ENCODE measurements at regions not wholly inside any gene's neighbourhood (a gene's known extent, or its start where the extent isn't known, plus 50 kb on each side); places are given as distances from the start of the nearest gene placed in this dataset.

- TF ChIP-seq, protein P1, sequence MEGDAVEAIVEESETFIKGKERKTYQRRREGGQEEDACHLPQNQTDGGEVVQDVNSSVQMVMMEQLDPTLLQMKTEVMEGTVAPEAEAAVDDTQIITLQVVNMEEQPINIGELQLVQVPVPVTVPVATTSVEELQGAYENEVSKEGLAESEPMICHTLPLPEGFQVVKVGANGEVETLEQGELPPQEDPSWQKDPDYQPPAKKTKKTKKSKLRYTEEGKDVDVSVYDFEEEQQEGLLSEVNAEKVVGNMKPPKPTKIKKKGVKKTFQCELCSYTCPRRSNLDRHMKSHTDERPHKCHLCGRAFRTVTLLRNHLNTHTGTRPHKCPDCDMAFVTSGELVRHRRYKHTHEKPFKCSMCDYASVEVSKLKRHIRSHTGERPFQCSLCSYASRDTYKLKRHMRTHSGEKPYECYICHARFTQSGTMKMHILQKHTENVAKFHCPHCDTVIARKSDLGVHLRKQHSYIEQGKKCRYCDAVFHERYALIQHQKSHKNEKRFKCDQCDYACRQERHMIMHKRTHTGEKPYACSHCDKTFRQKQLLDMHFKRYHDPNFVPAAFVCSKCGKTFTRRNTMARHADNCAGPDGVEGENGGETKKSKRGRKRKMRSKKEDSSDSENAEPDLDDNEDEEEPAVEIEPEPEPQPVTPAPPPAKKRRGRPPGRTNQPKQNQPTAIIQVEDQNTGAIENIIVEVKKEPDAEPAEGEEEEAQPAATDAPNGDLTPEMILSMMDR (IDR thresholded peaks at IDR 0.05; ENCODE audit: low read depth, low read length) = no peak
- no peak for TF ChIP-seq EZH2phosphoT487 (IDR thresholded peaks at IDR 0.05; ENCODE audit: low read depth)
Observed at GRCh38 chr12:124499898-124500244, 67.5 kb downstream of the NCOR2 start.

Measured in OCI-LY3 (cell line).